GM10248 (cell line): ENCODE measurements at regions not wholly inside any gene's neighbourhood (a gene's known extent, or its start where the extent isn't known, plus 50 kb on each side); places are given as distances from the start of the nearest gene placed in this dataset.

ENCODE experiments used
- CTCF ChIA-PET: fragments of 300-600 bp; sonication (Branson Sonifier 250); formaldehyde crosslinking; extraction: SDS; loops from one replicate; lab custom pipeline; 2021; ENCODE audit warnings: antibody characterized with exemption; lab: Yijun Ruan, JAX
- POLR2A ChIA-PET: fragments of 350-650 bp; sonication (Branson Sonifier 250); formaldehyde crosslinking; extraction: SDS; loops from one replicate; lab custom pipeline; 2020; ENCODE audit warnings: antibody characterized with exemption; lab: Yijun Ruan, JAX
- DNase-seq: peaks from one replicate; pipeline ENCODE4 v3.0.0; 2012; ENCODE audit errors: extremely low spot score
- CTCF ChIP-seq: IDR thresholded peaks from 2 replicates; pipeline ENCODE4 v1.5.1; 2012; ENCODE audit warnings: mild to moderate bottlenecking, low read depth; ENCODE audit errors: extremely low read depth, missing control alignments, control extremely low read depth

- no peak for DNase-seq
- ChIA-PET CTCF (interaction anchor here (1.1 to 1.2 kb wide), 2 partner anchors 14 to 178 kb away, joined by 3 read pairs; no protein-coding TSS in a partner anchor), POLR2A (no interaction called here)
- TF ChIP-seq CTCF, result no peak
Measured at GRCh38 chr2:237243487-237243886, 157.8 kb downstream of the COPS8 start.

GRCh38 chr2:237244178-237244577, 158.5 kb downstream of the COPS8 start:
- ChIA-PET CTCF (interaction anchor here (1.1 to 1.2 kb wide), 2 partner anchors 13 to 177 kb away, joined by 3 read pairs; no protein-coding TSS in a partner anchor), POLR2A (no interaction called here)
- no peak for DNase-seq
- TF ChIP-seq CTCF, result no peak

- ChIA-PET CTCF (no interaction called here), POLR2A (no interaction called here)
- DNase-seq, result no peak
- no peak for TF ChIP-seq CTCF
Measured at GRCh38 chr2:237244976-237245646, 159.4 kb downstream of the COPS8 start.

- TF ChIP-seq CTCF, result no peak
- ChIA-PET POLR2A (no interaction called here), CTCF (no interaction called here)
- DNase-seq, result no peak
Measured at GRCh38 chr2:237250599-237250998, 163.4 kb downstream of the COL6A3 start.

- POLR2A ChIA-PET, result no interaction called here
- no peak for TF ChIP-seq CTCF
- DNase-seq, result no peak
- CTCF ChIA-PET, result no interaction called here
Measured at GRCh38 chr2:237251986-237252385, 162.0 kb downstream of the COL6A3 start.

GRCh38 chr2:237253046-237253702, 160.8 kb downstream of the COL6A3 start:
- DNase-seq, result no peak
- ChIA-PET CTCF (no interaction called here), POLR2A (no interaction called here)
- TF ChIP-seq CTCF, result no peak
